H54 (cell line): ENCODE measurements at regions not wholly inside any gene's neighbourhood (a gene's known extent, or its start where the extent isn't known, plus 50 kb on each side); places are given as distances from the start of the nearest gene placed in this dataset.
A peak's percentile ranks its signal among the peaks of the same experiment; 100 is the strongest.

Experiments
- DNase-seq: peaks from one replicate; pipeline ENCODE4 v3.0.0; 2011; ENCODE audit warnings: low spot score, mixed read lengths; ENCODE audit not compliant: insufficient read length
- FAIRE-seq: peaks from 3 replicates; lab custom pipeline; 2011; peaks lifted over from hg19 to GRCh38; lab: Jason Lieb, UNC
- POLR2A ChIP-seq: IDR thresholded peaks from 2 replicates; pipeline ENCODE4 v1.6.1; 2011; ENCODE audit warnings: low read depth, mild to moderate bottlenecking, low read length

DNA sequence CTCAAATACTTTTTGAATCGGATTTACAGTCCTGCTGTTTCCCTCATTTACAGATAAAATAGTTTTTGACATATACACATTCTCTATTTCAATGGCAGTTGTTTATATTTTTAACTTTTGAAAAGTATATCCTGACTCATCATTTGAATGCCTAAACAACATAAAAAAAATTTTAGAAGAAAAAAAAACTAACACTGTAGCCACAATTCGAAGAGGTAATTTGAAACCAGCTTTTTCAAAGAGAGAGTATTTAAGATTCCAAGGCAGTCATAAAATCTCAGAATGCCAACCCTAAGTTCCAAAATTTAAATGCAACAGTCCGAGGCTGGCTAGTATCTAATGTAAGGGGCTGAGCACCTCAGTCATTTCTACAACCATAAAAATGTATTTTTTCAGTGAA lies 626.8 kb downstream of the DNAH5 start:
- FAIRE-seq (no peak), DNase-seq (no peak)
- TF ChIP-seq POLR2A: no peak

DNA sequence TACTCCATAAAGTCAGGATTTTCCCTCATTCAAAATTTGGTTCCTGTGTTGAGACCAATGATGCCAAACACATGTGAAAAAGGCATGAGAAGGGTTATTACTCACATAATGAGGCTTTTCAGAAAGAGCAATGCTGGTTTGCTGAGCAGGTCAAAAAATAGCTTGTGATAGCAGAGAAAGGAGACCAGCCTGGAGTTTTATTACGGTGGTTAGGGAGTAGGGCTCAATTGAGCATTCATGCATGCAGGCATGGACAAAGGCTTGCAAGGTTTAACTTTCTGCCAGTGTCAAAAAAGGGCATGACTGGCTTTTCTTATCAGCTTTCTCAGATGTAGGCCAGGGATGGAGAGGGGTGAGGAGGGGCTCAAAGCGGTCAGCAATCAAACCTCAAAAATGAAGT lies 628.3 kb downstream of the DNAH5 start:
- TF ChIP-seq POLR2A: no peak

DNA sequence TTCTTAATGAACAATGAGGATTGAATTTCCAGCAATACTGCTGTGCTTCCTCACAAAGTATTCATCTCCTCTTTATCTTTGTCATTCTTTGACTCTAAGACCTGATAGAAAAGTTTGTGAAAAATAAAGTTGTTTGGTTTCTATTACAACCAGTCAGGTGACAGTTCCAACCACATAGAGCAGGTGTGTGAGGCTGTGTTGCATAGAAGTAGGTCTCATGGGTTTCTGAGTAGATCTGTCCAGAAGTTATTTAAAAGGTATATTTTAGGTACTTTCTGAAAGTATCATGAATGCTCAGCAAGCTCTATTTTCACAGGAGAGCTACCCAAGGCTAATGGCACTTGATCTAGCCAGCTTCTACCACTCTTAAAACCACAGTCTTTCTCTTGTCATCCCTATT lies 637.0 kb downstream of the DNAH5 start:
- no peak for FAIRE-seq
- TF ChIP-seq POLR2A: no peak
- DNase-seq: no peak

More for the DNA sequence above, 628.3 kb downstream of the DNAH5 start:
- no peak for FAIRE-seq
- DNase-seq: no peak

DNA sequence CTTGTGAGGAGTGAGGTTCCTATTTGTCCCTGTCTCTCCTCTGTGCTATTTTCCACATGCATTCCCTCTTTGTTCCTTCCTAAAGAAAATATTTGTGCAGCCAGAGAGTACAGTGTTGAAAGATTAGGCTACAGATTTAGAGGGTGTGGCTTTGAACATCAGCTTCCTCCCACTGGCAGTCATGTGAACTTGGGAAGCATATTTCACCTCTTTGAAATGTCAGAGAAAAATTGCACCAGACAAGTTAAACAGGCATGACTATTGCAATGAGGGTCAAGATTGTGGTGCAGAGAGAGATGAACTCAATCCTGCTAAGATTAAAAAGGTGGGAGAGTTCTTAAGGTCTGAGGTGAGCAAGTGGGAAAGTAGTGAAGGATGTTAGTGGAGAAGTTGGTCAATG lies 641.0 kb downstream of the DNAH5 start:
- TF ChIP-seq POLR2A: no peak
- no peak for FAIRE-seq
- DNase-seq: no peak

DNA sequence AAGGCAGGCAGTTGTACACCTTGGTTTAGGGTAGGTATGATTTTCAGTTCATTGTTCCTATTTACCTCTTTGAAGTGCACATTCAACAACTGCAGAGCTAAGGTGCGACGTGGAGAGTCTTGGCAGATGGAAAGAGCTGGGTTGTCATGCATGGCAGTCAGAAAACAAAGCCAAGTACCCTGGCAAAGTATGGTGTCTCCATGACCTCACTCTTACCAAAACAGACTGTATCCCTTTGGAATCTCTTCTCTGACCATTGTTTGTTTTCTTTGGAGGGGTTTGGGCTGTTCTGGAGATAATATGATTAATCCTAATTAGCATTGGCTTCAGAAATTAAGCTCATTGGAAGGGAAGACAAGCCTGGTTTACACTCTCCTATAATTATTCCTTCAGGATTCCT lies 665.7 kb downstream of the DNAH5 start:
- DNase-seq (no peak), FAIRE-seq (no peak)
- TF ChIP-seq POLR2A: no peak

DNA sequence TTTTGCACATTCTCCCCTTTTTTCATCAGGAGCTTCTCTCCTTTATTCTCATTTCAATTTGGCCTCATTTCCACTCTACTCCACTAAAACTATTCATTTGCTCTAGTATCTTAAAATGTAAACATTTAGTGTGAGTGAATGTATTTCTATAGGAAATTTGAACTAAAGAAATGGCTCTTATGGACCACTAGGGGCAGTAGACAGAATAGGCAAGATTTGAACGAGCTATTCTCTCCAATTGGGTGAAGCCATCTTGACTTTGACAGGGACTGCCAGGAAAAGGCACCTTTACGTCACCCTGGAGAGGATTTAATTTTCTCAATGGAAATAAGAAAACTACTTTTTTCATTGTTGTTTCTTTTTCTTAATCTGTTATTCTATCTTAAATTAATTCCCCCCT lies 666.3 kb downstream of the DNAH5 start:
- no peak for TF ChIP-seq POLR2A
- DNase-seq (no peak), FAIRE-seq (no peak)

DNA sequence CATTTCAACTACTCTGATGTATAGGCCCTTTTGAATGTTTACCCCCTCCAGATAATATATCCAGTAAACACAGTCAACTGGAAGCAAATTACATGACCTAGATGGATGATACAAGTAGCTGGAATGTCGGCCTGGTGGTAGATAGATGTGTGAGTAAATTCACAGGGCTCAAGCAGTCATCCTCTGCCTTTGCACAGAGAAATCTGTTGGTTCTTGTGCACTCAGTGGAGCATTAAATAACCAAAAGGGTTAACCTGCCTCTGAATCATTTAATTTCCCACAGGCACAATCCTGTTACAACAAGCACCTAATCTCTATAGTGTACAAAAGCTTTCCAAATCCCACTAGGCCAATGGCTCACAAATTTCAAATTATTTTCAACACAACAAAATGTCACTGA lies 668.3 kb downstream of the DNAH5 start:
- DNase-seq (no peak), FAIRE-seq (no peak)
- TF ChIP-seq POLR2A: no peak

DNA sequence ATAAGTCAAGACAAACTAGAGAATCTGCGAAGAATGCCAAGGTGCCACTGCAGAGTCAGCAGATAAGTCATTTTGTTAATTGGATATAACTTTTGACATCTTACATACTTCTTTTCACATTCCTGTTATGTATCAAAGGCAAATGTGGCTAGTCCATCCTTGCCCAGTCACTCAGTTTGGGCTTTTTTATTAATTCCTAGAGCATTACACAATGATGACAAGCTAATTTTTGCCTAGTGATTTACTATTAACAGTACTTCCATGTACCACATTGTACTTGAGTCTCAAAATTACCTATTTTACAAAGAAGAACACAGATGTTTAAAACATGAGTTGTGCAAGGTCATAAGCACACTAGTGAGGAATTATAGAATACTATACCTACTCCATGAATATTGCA lies 680.8 kb downstream of the DNAH5 start:
- no peak for FAIRE-seq
- no peak for TF ChIP-seq POLR2A
- DNase-seq: no peak

DNA sequence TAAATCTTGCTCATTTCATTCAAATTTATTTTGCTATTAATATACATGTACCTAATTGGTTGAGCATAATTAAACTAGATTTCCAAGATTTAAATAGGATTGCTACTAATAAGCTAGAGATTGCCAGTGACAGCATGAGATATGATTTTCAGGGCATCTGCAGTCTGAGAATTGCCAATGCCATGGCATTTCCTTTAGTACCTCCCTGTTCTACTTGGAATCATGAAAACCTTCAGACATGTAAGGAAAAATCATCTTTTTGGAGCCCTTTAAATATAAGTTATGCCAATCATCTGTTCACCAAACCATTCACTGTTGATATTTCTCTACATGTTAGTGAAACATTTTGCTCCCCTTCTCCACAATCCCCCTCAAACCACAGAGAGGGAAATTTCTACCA lies 691.4 kb downstream of the DNAH5 start:
- DNase-seq (no peak), FAIRE-seq (no peak)
- no peak for TF ChIP-seq POLR2A

DNA sequence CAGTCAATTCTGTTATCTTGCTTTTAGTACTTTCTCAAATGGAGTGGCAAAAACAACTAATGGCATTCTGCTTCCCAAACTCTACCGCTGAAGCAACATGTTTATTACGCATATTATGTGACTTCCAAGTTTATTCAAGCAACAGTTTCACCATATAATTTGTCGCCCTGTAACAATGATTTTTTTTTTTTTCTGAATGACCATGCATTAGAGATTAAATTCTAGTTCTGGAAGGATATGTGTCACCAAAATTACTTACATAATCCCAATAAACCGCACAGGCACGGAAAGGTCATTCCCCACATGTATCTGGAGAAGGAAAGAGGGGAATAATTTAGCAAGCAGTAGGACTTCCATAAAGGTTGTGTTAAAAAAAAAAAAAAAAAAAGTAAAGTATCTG lies 691.8 kb downstream of the DNAH5 start:
- no peak for DNase-seq
- no peak for TF ChIP-seq POLR2A
- no peak for FAIRE-seq

DNA sequence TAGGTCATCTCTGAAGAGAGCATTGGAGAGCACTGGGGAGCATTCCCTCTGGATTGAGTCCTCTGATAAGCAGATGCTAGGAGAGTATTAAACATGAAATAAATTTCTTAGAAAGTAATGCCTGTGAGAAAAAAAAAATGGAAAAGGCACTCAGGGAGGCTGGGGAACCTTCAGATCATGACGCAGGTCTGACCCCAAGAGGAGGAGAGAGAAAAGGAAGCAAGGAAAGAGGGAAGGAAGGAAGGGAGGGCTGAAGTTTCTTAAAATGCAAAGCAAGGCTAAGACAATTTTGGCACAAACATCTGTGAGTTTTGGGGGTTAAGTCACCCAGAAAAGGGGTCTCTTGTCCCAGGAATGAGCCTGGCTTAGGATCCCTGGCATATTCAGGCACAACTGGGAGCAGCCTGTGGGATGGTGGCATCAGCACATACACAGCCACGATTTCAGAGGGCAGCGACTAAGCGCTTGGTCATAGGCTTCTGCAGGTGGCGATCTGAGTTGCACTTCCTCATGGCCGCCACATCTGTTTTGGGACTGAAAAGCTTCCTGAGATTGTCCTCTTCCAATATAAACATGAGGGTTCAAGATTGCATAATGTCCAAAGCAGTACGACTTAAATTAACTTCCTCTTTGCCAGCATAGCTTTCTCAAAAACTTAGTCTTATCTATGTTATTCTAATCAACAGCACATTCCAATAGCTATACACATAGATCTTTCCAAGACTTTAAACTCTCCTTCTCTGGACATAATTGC lies 692.7 kb downstream of the DNAH5 start:
- DNase-seq (no peak), FAIRE-seq (no peak)
- no peak for TF ChIP-seq POLR2A

DNA sequence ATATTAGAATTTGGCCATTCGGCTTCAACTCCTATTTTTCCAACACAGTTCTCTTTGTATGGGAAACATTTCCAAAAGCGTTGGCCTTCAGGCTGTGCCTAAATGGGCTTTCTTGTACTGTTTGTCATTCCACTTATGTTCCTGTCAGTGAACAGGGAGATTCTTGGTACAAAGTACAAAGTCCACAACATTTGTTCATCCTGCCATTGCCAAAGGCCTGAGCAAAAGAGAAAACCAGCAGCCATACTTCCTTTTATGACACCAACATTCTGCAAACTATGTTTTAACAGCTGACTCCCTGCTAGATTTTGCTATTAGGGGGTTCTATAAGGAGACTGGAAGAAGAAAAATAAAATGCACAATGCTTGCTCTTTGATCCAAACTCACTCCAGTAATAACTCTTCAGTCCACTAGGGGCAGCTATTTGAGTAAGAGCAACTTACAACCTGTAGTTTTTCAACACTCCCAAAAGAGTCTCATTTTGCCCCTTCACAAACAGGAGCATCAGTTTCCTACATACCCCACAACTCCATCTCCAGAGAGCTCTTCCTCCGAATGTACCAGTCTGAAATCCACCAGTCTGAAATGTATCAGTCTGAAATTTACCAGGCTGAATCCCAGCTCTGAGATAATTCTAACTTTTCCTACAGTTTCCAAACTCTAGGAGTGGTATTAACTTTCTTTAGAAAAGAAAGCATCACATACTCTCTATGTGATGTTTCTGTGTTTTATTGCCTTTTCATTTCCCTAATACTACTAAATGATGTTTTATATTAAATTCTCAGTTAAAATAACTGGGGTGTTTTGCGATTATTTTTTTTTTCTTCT lies 693.8 kb downstream of the DNAH5 start:
- DNase-seq (peak; percentile 16), FAIRE-seq (peak; percentile 64)
- TF ChIP-seq POLR2A: no peak

DNA sequence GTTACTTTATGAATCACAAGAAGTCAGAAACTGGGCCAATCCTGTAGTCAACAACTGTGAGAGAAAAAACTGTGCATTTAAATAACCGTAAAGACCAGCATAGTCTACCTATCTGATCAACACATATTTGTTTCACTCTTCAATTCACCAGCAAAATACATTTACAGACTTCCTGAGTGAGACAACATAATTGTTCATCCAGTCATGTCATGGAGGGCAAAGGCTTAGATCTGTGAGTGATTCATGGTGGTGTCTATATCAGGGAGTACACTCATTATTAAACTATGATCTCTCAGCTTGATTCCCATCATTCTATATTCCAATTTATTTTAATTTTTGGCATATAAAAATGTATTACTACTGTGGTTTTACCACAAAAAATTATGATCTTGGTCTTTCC lies 694.6 kb downstream of the DNAH5 start:
- no peak for TF ChIP-seq POLR2A
- DNase-seq (no peak), FAIRE-seq (no peak)

DNA sequence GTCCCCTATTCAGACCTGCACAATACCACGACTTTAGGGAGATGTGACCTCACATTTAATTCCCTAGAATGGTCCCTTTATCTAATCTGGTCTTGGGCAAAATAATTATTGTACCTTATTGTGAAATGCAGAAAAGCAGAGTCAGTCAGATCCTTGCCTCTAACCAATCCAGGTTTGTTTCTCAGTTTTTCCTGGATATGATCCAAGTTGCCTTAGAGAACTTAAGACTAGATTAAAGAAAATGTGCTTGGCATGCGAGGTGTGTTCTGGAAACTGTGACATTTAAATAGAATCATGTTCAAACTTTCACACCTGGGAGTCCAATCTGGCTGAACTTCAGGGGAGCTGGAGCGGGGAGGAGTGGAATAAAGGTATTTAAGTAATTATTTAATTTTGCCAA lies 696.2 kb downstream of the DNAH5 start:
- DNase-seq (no peak), FAIRE-seq (no peak)
- no peak for TF ChIP-seq POLR2A

DNA sequence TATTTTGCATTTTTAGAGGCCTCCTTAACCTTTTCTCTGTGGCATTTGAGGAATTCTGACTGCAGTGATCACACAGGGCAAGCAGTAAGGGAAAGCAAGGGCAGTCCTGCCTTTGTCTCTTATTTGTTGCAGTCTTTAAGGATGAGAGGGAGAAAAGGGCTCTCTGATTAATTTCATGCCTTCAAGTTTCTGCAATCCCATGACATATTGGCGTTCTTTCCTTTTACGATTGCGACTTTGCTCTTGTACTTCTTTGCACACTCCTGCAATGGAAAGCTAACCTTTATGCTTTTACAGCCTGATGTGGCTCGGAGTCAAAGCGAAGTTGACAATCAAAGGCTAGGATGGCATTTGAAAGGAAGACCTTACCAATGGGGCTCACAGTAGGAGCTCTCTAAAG lies 698.4 kb downstream of the DNAH5 start:
- TF ChIP-seq POLR2A: no peak
- no peak for DNase-seq
- FAIRE-seq: no peak
